Panc1 (cell line): ENCODE measurements at regions not wholly inside any gene's neighbourhood (a gene's known extent, or its start where the extent isn't known, plus 50 kb on each side); places are given as distances from the start of the nearest gene placed in this dataset.

Source experiments
- ATAC-seq: fragments of 200-7000 bp; cut with Tn5 transposase; 2 replicates; pipeline ENCODE4 v1.9.1; 2020; ENCODE audit warnings: mild to moderate bottlenecking, moderate library complexity
- BruUV-seq: library from RNA; stranded (reverse); fragments of 400-500 nt; replicated peaks from 2 replicates; lab custom pipeline; 2021; lab: Mats Ljungman, UMichigan
- CTCF ChIA-PET: fragments of 300-600 bp; sonication (Branson Sonifier 250); formaldehyde crosslinking; loops from one replicate; lab custom pipeline; 2022; ENCODE audit warnings: antibody characterized with exemption; lab: Charles Lee
- POLR2A ChIA-PET: fragments of 300-600 bp; sonication (Branson Sonifier 250); formaldehyde crosslinking; loops from one replicate; lab custom pipeline; 2022; ENCODE audit warnings: antibody characterized with exemption; lab: Charles Lee
- DNase-seq: peaks from one replicate; pipeline ENCODE4 v3.0.0-alpha.2; 2010; ENCODE audit warnings: low read depth, low spot score
- H3K27ac ChIP-seq: 2 replicates; pipeline ENCODE4 v1.5.1; 2011; ENCODE audit warnings: mild to moderate bottlenecking, low read length, inconsistent platforms
- H3K27me3 ChIP-seq: fragments of 200-500 bp; sonication (Bioruptor generic); 2 replicates; pipeline ENCODE4 v1.6.0; 2014; ENCODE audit warnings: low read length, inconsistent platforms; ENCODE audit not compliant: control insufficient read depth, insufficient read depth
- H3K36me3 ChIP-seq: fragments of 200-500 bp; sonication (Bioruptor generic); 2 replicates; pipeline ENCODE4 v1.5.1; 2014; ENCODE audit warnings: inconsistent platforms, mild to moderate bottlenecking, low read length, moderate library complexity; ENCODE audit not compliant: control insufficient read depth, insufficient read depth
- H3K4me1 ChIP-seq: 2 replicates; pipeline ENCODE4 v1.5.1; 2011; ENCODE audit warnings: inconsistent platforms, mild to moderate bottlenecking, low read length, moderate library complexity; ENCODE audit not compliant: control insufficient read depth, insufficient read depth
- H3K4me3 ChIP-seq, 2 experiments: 2 replicates each; pipeline ENCODE4 v1.5.1; 2011 to 2012; ENCODE audit warnings: low read depth in 2 of 2, low read length in 2 of 2, mild to moderate bottlenecking in 2 of 2, inconsistent platforms in 1 of 2, moderate library complexity in 1 of 2
- H3K9me3 ChIP-seq: fragments of 200-500 bp; sonication (Bioruptor generic); 2 replicates; pipeline ENCODE4 v1.5.1; 2014; ENCODE audit warnings: low read depth, mild to moderate bottlenecking, inconsistent platforms, low read length, moderate library complexity; ENCODE audit not compliant: control insufficient read depth, insufficient read depth
- POLR2AphosphoS5 ChIP-seq: IDR thresholded peaks from 2 replicates; pipeline ENCODE4 v1.6.1; 2012; ENCODE audit warnings: mild to moderate bottlenecking, low read depth, low read length, moderate library complexity
- SIN3A ChIP-seq: IDR thresholded peaks from 2 replicates; pipeline ENCODE4 v1.6.1; 2012; ENCODE audit warnings: low read depth, mild to moderate bottlenecking, low read length, moderate library complexity, borderline replicate concordance; ENCODE audit not compliant: insufficient read depth
- TCF7L2 ChIP-seq: IDR thresholded peaks from 2 replicates; pipeline ENCODE4 v1.6.1; 2011; ENCODE audit warnings: mild to moderate bottlenecking, low read depth, low read length, inconsistent platforms
- in situ Hi-C: cut with HindIII; loops from 2 replicates; pipeline ENCODE4 v1.10.0; 2016; ENCODE audit warnings: low sequenced_read_pairs, low pct_unique_long_range_greater_than_20kb
- intact Hi-C: fragments of 100-400 bp; cut with micrococcal nuclease; formaldehyde crosslinking; loops from one replicate; pipeline ENCODE4 v1.10.0; 2022; ENCODE audit not compliant: unreplicated experiment
- TF ChIP-seq, protein P1 (sequence below), 2 experiments: IDR thresholded peaks; 2 replicates each; pipeline ENCODE4 v1.6.1; 2011 to 2012; ENCODE audit warnings: low read depth in 2 of 2, control low read depth in 1 of 2, low read length in 1 of 2, mild to moderate bottlenecking in 1 of 2, moderate library complexity in 1 of 2; ENCODE audit not compliant: insufficient read depth in 1 of 2
- TF ChIP-seq, protein P2 (sequence below): fragments of 450-650 bp; IDR thresholded peaks from 2 replicates; pipeline ENCODE4 v1.5.1; 2017; ENCODE audit warnings: mild to moderate bottlenecking

DNA sequence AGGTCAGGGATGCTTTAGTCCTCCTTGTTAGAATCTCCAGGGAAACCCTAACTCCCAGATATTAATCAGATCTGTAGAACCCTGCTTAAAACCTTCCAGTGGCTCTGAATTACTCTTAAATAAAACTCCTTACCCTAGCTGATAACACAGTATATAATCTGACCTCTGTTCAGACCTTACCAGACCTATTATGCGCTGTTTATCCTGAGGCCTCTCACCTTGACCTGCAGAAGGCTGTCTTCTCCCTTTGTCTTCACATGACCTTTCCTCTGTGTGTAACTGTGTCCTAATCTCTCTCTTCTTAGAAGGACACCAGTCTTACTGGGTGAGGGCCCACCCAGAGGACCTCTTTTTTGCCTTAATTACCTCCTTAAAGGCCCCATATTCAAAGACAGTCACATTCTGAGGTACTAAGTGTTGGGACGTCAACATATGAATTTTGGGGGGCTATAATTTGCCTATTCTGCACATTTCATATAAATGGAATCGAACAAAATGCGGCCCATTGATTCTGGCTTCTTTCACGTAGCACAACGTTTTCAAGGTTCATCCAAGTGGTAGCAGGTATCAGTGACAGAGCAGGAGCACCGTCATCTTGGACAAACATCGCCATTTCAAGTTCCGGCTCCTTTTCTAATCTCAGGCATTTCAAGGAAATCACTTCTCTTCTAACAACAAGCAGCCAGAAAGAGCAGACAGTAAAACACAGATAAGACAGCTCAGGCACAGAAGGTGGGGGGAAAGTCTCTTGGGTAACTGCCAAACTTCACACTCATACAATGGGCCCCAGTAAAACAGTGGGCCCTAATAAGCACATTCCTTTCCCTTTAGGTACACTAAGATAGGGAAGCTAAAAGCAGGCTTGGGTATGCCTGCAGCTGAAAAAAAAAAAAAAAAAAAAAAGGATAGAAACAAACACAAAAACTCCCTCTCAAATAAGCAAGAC, 200.2 kb upstream of the NUDT4 start:
- DNase-seq, result no peak
- POLR2A ChIA-PET, result no interaction called here
- intact Hi-C loops, result no loop called here
- BruUV-seq, result no TSS peak
- no peaks in the 10 kb centered on the region for H3K9me3 ChIP-seq
- no peak for ATAC-seq
- in situ Hi-C loops, result no loop called here
- no peak overlapping the region for H3K4me3 ChIP-seq
- H3K36me3 ChIP-seq, result no peaks in the 10 kb centered on the region
- no peaks in the 10 kb centered on the region for H3K4me1 ChIP-seq
- CTCF ChIA-PET, result no interaction called here
- H3K27me3 ChIP-seq, result no peaks in the 10 kb centered on the region
- H3K27ac ChIP-seq, result no peak overlapping the region
- TF ChIP-seq, protein P1, sequence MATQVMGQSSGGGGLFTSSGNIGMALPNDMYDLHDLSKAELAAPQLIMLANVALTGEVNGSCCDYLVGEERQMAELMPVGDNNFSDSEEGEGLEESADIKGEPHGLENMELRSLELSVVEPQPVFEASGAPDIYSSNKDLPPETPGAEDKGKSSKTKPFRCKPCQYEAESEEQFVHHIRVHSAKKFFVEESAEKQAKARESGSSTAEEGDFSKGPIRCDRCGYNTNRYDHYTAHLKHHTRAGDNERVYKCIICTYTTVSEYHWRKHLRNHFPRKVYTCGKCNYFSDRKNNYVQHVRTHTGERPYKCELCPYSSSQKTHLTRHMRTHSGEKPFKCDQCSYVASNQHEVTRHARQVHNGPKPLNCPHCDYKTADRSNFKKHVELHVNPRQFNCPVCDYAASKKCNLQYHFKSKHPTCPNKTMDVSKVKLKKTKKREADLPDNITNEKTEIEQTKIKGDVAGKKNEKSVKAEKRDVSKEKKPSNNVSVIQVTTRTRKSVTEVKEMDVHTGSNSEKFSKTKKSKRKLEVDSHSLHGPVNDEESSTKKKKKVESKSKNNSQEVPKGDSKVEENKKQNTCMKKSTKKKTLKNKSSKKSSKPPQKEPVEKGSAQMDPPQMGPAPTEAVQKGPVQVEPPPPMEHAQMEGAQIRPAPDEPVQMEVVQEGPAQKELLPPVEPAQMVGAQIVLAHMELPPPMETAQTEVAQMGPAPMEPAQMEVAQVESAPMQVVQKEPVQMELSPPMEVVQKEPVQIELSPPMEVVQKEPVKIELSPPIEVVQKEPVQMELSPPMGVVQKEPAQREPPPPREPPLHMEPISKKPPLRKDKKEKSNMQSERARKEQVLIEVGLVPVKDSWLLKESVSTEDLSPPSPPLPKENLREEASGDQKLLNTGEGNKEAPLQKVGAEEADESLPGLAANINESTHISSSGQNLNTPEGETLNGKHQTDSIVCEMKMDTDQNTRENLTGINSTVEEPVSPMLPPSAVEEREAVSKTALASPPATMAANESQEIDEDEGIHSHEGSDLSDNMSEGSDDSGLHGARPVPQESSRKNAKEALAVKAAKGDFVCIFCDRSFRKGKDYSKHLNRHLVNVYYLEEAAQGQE (IDR thresholded peaks at IDR 0.05; ENCODE audit: insufficient read depth in 1 of 2, low read depth in 2 of 2, low read length in 1 of 2), result no peak
- TF ChIP-seq POLR2AphosphoS5, result no peak
- TF ChIP-seq TCF7L2, result no peak
- TF ChIP-seq, protein P2, sequence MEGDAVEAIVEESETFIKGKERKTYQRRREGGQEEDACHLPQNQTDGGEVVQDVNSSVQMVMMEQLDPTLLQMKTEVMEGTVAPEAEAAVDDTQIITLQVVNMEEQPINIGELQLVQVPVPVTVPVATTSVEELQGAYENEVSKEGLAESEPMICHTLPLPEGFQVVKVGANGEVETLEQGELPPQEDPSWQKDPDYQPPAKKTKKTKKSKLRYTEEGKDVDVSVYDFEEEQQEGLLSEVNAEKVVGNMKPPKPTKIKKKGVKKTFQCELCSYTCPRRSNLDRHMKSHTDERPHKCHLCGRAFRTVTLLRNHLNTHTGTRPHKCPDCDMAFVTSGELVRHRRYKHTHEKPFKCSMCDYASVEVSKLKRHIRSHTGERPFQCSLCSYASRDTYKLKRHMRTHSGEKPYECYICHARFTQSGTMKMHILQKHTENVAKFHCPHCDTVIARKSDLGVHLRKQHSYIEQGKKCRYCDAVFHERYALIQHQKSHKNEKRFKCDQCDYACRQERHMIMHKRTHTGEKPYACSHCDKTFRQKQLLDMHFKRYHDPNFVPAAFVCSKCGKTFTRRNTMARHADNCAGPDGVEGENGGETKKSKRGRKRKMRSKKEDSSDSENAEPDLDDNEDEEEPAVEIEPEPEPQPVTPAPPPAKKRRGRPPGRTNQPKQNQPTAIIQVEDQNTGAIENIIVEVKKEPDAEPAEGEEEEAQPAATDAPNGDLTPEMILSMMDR, result no peak
- TF ChIP-seq SIN3A, result no peak

DNA sequence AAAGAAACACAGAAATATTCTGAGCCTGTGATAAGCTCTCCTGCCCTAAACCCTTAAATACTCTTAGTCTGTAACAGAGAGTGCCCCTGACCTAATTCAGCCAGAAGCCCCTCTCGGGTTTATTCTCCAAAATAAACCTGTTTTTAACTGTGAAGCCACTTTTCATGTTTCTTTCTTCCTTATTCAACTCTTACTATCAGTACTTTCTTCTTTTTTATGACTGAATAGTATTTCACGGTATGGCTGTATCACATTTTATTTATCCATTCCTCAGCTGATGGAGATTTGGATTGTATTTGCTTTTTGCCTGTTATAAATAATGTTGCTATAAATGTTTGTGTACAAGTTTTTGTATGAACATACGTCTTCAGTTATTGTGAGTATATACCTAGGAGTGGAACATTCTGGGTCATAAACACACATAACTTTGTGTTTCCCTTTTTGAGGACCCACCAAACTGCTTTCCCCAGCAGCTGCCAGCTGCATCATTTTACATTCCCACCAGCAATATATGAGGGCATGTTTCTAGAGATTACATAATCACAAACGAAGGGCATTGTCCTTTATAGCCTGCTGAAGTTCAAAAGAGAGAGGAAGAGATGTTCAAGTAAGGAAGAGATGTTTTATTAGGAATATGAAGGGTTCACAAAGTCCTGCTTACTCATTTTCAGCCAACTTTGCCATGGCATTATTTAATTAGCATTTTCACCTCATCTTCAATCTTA, 199.4 kb upstream of the NUDT4 start:
- POLR2A ChIA-PET, result interaction anchor here (0.6 kb wide), 1 partner anchor 279 kb away, joined by 3 read pairs; no protein-coding TSS in a partner anchor
- DNase-seq (no peak), ATAC-seq (no peak)
- in situ Hi-C loops (no loop called here), intact Hi-C loops (no loop called here)
- Histone ChIP-seq H3K27me3 (no peaks in the 10 kb centered on the region), H3K4me3 (no peak overlapping the region), H3K36me3 (no peaks in the 10 kb centered on the region), H3K9me3 (no peaks in the 10 kb centered on the region), H3K27ac (no peak overlapping the region), H3K4me1 (no peaks in the 10 kb centered on the region)
- TF ChIP-seq SIN3A (no peak), TCF7L2 (no peak), POLR2AphosphoS5 (no peak)
- TF ChIP-seq, protein P1 (IDR thresholded peaks at IDR 0.05; ENCODE audit: insufficient read depth in 1 of 2, low read depth in 2 of 2, low read length in 1 of 2), result no peak
- TF ChIP-seq, protein P2, result no peak
- CTCF ChIA-PET, result no interaction called here
- BruUV-seq, result no TSS peak
